A549 (cell line): ENCODE measurements at regions not wholly inside any gene's neighbourhood (a gene's known extent, or its start where the extent isn't known, plus 50 kb on each side); places are given as distances from the start of the nearest gene placed in this dataset.

Source experiments
- CHD2 ChIP-seq: fragments of 150-350 bp; IDR thresholded peaks from 2 replicates; pipeline ENCODE4 v1.6.1; 2014; ENCODE audit warnings: low read length; ENCODE audit not compliant: partially characterized antibody
- CHD4 ChIP-seq: fragments of 200-600 bp; sonication (generic); IDR thresholded peaks from 2 replicates; pipeline ENCODE4 v1.6.1; 2016; ENCODE audit warnings: antibody characterized with exemption, mild to moderate bottlenecking, borderline replicate concordance
- JUNB ChIP-seq: fragments of >200 bp; sonication (Bioruptor Twin); formaldehyde crosslinking; IDR thresholded peaks from 2 replicates; pipeline ENCODE4 v1.6.1; 2016
- PHF8 ChIP-seq: fragments of 200-600 bp; sonication (generic); IDR thresholded peaks from 2 replicates; pipeline ENCODE4 v1.6.1; 2016; ENCODE audit warnings: low read depth, mild to moderate bottlenecking, antibody characterized with exemption, moderate library complexity, borderline replicate concordance
- SREBF2 ChIP-seq: fragments of 450-650 bp; IDR thresholded peaks from 2 replicates; pipeline ENCODE4 v1.6.1; 2014; ENCODE audit warnings: mild to moderate bottlenecking, moderate library complexity
- TF ChIP-seq, protein P1 (sequence below): fragments of >200 bp; sonication (Bioruptor Twin); formaldehyde crosslinking; IDR thresholded peaks from 3 replicates; pipeline ENCODE4 v1.5.1; 2016
- TF ChIP-seq, protein P2 (sequence below): fragments of 200-600 bp; sonication (generic); IDR thresholded peaks from 2 replicates; pipeline ENCODE4 v1.6.1; 2016; ENCODE audit warnings: antibody characterized with exemption, mild to moderate bottlenecking, moderate library complexity
- TF ChIP-seq, protein P3 (sequence below): IDR thresholded peaks from 2 replicates; pipeline ENCODE4 v1.6.1; 2012
- TF ChIP-seq, protein P4 (sequence below): fragments of 450-650 bp; IDR thresholded peaks from 2 replicates; pipeline ENCODE4 v1.6.1; 2014; ENCODE audit warnings: antibody characterized with exemption

- TF ChIP-seq, protein P1, sequence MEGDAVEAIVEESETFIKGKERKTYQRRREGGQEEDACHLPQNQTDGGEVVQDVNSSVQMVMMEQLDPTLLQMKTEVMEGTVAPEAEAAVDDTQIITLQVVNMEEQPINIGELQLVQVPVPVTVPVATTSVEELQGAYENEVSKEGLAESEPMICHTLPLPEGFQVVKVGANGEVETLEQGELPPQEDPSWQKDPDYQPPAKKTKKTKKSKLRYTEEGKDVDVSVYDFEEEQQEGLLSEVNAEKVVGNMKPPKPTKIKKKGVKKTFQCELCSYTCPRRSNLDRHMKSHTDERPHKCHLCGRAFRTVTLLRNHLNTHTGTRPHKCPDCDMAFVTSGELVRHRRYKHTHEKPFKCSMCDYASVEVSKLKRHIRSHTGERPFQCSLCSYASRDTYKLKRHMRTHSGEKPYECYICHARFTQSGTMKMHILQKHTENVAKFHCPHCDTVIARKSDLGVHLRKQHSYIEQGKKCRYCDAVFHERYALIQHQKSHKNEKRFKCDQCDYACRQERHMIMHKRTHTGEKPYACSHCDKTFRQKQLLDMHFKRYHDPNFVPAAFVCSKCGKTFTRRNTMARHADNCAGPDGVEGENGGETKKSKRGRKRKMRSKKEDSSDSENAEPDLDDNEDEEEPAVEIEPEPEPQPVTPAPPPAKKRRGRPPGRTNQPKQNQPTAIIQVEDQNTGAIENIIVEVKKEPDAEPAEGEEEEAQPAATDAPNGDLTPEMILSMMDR: peak; percentile 71
- TF ChIP-seq, protein P2, sequence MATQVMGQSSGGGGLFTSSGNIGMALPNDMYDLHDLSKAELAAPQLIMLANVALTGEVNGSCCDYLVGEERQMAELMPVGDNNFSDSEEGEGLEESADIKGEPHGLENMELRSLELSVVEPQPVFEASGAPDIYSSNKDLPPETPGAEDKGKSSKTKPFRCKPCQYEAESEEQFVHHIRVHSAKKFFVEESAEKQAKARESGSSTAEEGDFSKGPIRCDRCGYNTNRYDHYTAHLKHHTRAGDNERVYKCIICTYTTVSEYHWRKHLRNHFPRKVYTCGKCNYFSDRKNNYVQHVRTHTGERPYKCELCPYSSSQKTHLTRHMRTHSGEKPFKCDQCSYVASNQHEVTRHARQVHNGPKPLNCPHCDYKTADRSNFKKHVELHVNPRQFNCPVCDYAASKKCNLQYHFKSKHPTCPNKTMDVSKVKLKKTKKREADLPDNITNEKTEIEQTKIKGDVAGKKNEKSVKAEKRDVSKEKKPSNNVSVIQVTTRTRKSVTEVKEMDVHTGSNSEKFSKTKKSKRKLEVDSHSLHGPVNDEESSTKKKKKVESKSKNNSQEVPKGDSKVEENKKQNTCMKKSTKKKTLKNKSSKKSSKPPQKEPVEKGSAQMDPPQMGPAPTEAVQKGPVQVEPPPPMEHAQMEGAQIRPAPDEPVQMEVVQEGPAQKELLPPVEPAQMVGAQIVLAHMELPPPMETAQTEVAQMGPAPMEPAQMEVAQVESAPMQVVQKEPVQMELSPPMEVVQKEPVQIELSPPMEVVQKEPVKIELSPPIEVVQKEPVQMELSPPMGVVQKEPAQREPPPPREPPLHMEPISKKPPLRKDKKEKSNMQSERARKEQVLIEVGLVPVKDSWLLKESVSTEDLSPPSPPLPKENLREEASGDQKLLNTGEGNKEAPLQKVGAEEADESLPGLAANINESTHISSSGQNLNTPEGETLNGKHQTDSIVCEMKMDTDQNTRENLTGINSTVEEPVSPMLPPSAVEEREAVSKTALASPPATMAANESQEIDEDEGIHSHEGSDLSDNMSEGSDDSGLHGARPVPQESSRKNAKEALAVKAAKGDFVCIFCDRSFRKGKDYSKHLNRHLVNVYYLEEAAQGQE: no peak
- TF ChIP-seq, protein P3, sequence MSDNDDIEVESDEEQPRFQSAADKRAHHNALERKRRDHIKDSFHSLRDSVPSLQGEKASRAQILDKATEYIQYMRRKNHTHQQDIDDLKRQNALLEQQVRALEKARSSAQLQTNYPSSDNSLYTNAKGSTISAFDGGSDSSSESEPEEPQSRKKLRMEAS: no peak
- TF ChIP-seq, protein P4, sequence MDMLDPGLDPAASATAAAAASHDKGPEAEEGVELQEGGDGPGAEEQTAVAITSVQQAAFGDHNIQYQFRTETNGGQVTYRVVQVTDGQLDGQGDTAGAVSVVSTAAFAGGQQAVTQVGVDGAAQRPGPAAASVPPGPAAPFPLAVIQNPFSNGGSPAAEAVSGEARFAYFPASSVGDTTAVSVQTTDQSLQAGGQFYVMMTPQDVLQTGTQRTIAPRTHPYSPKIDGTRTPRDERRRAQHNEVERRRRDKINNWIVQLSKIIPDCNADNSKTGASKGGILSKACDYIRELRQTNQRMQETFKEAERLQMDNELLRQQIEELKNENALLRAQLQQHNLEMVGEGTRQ: no peak
- TF ChIP-seq CHD2: no peak
- TF ChIP-seq SREBF2: peak; percentile 35; the same call in 1 of the 2 replicates
- no peak for TF ChIP-seq CHD4
- TF ChIP-seq PHF8: no peak
- no peak for TF ChIP-seq JUNB
Measured at GRCh38 chr7:149669121-149669818, 104.1 kb downstream of the ZNF467 start.
